Thoracic aorta (tissue), 2 donors: ENCODE measurements at regions not wholly inside any gene's neighbourhood (a gene's known extent, or its start where the extent isn't known, plus 50 kb on each side); places are given as distances from the start of the nearest gene placed in this dataset.
A peak's percentile ranks its signal among the peaks of the same experiment; 100 is the strongest.
"Not testable (repeated sequence)": the region's sequence is repeated elsewhere in the genome, so short reads cannot be mapped to it uniquely, and the experiment has no call there.

ENCODE experiments used
- ATAC-seq: fragments of 150-250 bp; one replicate; pipeline ENCODE4 v1.8.0; 2017; ENCODE audit warnings: low read depth; ENCODE audit not compliant: insufficient number of reproducible peaks, low FRiP score
- DNase-seq: peaks from one replicate; pipeline ENCODE4 v3.0.0-alpha.2; 2020; ENCODE audit warnings: low spot score
- H3K27ac ChIP-seq, 2 donors: fragments of 200-600 bp; sonication (generic); 1 replicate in 1 of 2; 2 replicates in 1 of 2; pipeline ENCODE4 v1.5.1; 2016; ENCODE audit warnings: mild to moderate bottlenecking in 2 of 2, moderate library complexity in 2 of 2
- H3K27me3 ChIP-seq: fragments of 200-600 bp; sonication (generic); replicated peaks from 2 replicates; pipeline ENCODE4 v1.6.0; 2016; ENCODE audit warnings: mild to moderate bottlenecking; ENCODE audit not compliant: insufficient read depth
- H3K36me3 ChIP-seq: fragments of 200-600 bp; sonication (generic); one replicate; pipeline ENCODE4 v1.5.1; 2016
- H3K4me1 ChIP-seq, 2 donors: fragments of 200-600 bp; sonication (generic); 1 replicate in 1 of 2; 2 replicates in 1 of 2; pipeline versions ENCODE4 v1.5.1 to v1.6.0; 2016; ENCODE audit warnings: low read depth in 2 of 2, mild to moderate bottlenecking in 1 of 2; ENCODE audit not compliant: control insufficient read depth in 1 of 2
- H3K4me3 ChIP-seq: fragments of 200-600 bp; sonication (generic); 2 replicates; pipeline ENCODE4 v1.5.1; 2016; ENCODE audit warnings: mild to moderate bottlenecking
- H3K9me3 ChIP-seq: fragments of 200-600 bp; sonication (generic); 2 replicates; pipeline ENCODE4 v1.5.1; 2016
- CTCF ChIP-seq: fragments of 200-600 bp; sonication (generic); IDR thresholded peaks from one replicate; pipeline ENCODE4 v1.5.1; 2019; ENCODE audit warnings: antibody characterized with exemption

GRCh38 chr12:20150835-20151422, 217.4 kb upstream of the PDE3A start:
- ATAC-seq = no peak
- DNase-seq = no peak

GRCh38 chr12:20154052-20154451, 214.3 kb upstream of the PDE3A start:
- no peak for TF ChIP-seq CTCF
- no peak overlapping the region for H3K27ac ChIP-seq
- DNase-seq (no peak), ATAC-seq (no peak)
- H3K36me3 ChIP-seq = no peaks in the 10 kb centered on the region
- no peaks in the 10 kb centered on the region for H3K27me3 ChIP-seq
- H3K4me1 ChIP-seq = no peaks in the 10 kb centered on the region
- no peaks in the 10 kb centered on the region for H3K9me3 ChIP-seq
- peak overlapping the region; percentile 10 for H3K4me3 ChIP-seq

More at GRCh38 chr12:20150835-20151422, 217.4 kb upstream of the PDE3A start:
- Histone ChIP-seq H3K4me3 (no peak overlapping the region), H3K9me3 (no peaks in the 10 kb centered on the region), H3K27me3 (no peaks in the 10 kb centered on the region), H3K4me1 (no peaks in the 10 kb centered on the region), H3K27ac (no peak overlapping the region), H3K36me3 (no peaks in the 10 kb centered on the region)
- TF ChIP-seq CTCF = no peak

GRCh38 chr12:20155374-20155773, 213.0 kb upstream of the PDE3A start:
- no peaks in the 10 kb centered on the region for H3K36me3 ChIP-seq
- H3K4me1 ChIP-seq = no peaks in the 10 kb centered on the region
- ATAC-seq (no peak), DNase-seq (no peak)
- H3K9me3 ChIP-seq = no peaks in the 10 kb centered on the region
- no peak for TF ChIP-seq CTCF
- H3K27me3 ChIP-seq = no peaks in the 10 kb centered on the region
- no peak overlapping the region for H3K27ac ChIP-seq
- H3K4me3 ChIP-seq = no peak overlapping the region

GRCh38 chr12:20160899-20161298, 207.4 kb upstream of the PDE3A start:
- H3K36me3 ChIP-seq, H3K4me1 ChIP-seq, H3K27ac ChIP-seq, ATAC-seq, H3K27me3 ChIP-seq, DNase-seq, H3K9me3 ChIP-seq, H3K4me3 ChIP-seq: not testable (repeated sequence)

GRCh38 chr12:20174528-20175175, 193.7 kb upstream of the PDE3A start:
- ATAC-seq = no peak
- H3K36me3 ChIP-seq = no peaks in the 10 kb centered on the region
- H3K4me3 ChIP-seq = no peak overlapping the region
- no peak for DNase-seq
- H3K27me3 ChIP-seq = no peaks in the 10 kb centered on the region
- no peak for TF ChIP-seq CTCF
- no peak overlapping the region for H3K27ac ChIP-seq
- no peaks in the 10 kb centered on the region for H3K9me3 ChIP-seq
- H3K4me1 ChIP-seq = peaks cover 0 to 5% of the 10 kb centered on the region in 2 donors
